B cell (primary cell): ENCODE measurements at regions not wholly inside any gene's neighbourhood (a gene's known extent, or its start where the extent isn't known, plus 50 kb on each side); places are given as distances from the start of the nearest gene placed in this dataset.

Experiments
- EZH2 ChIP-seq: IDR thresholded peaks from 2 replicates; pipeline ENCODE4 v1.6.1; 2012; ENCODE audit warnings: borderline replicate concordance, low read depth, mild to moderate bottlenecking, moderate library complexity, low read length; ENCODE audit not compliant: insufficient read depth, poor library complexity, severe bottlenecking
- TF ChIP-seq, protein P1 (sequence below): fragments of 200-600 bp; IDR thresholded peaks from one replicate; pipeline ENCODE4 v1.8.0; 2022; ENCODE audit warnings: antibody characterized with exemption, mild to moderate bottlenecking

DNA sequence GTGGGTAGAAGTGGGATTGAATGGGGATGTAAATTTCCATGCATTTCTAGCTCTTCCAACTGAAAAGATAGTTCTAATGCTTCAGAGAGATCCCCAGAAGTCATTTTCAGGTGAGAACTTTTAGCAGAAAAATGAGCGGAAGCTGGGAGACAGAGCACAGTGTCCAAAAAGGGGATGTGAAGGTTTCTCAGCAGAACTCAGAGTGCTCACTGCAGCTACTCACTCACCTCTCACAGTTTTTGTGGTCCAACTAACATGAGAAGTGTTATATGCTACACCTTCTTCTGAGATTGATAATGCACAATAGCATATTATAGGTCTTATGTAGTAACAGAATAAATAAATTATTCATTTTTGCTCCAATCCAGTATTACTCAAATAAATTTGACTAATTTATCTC is 519.2 kb upstream of the HS3ST5 start:
- TF ChIP-seq, protein P1, sequence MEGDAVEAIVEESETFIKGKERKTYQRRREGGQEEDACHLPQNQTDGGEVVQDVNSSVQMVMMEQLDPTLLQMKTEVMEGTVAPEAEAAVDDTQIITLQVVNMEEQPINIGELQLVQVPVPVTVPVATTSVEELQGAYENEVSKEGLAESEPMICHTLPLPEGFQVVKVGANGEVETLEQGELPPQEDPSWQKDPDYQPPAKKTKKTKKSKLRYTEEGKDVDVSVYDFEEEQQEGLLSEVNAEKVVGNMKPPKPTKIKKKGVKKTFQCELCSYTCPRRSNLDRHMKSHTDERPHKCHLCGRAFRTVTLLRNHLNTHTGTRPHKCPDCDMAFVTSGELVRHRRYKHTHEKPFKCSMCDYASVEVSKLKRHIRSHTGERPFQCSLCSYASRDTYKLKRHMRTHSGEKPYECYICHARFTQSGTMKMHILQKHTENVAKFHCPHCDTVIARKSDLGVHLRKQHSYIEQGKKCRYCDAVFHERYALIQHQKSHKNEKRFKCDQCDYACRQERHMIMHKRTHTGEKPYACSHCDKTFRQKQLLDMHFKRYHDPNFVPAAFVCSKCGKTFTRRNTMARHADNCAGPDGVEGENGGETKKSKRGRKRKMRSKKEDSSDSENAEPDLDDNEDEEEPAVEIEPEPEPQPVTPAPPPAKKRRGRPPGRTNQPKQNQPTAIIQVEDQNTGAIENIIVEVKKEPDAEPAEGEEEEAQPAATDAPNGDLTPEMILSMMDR, result no peak
- TF ChIP-seq EZH2, result no peak
